Lung (tissue), 11 donors: ENCODE measurements at regions not wholly inside any gene's neighbourhood (a gene's known extent, or its start where the extent isn't known, plus 50 kb on each side); places are given as distances from the start of the nearest gene placed in this dataset.
A peak's percentile ranks its signal among the peaks of the same experiment; 100 is the strongest.

Experiments used
- ATAC-seq: fragments of 200-7000 bp; cut with Tn5 transposase; one replicate; pipeline ENCODE4 v1.9.1; 2020; ENCODE audit warnings: moderate number of reproducible peaks; ENCODE audit not compliant: insufficient read depth, low FRiP score
- DNase-seq, 3 donors: peaks; one replicate each; pipeline ENCODE4 v3.0.0-alpha.2; 2013 to 2017
- H3K27ac ChIP-seq, 2 donors: one replicate each; pipeline ENCODE4 v1.5.1; 2013; ENCODE audit warnings: mild to moderate bottlenecking in 2 of 2, moderate library complexity in 2 of 2, control low read depth in 1 of 2, inconsistent platforms in 1 of 2, low read depth in 1 of 2, low read length in 1 of 2
- H3K27me3 ChIP-seq, 3 donors: one replicate each; pipeline ENCODE4 v1.5.1; 2013; ENCODE audit warnings: low read length in 2 of 3; ENCODE audit not compliant: control insufficient read depth in 3 of 3, insufficient read depth in 3 of 3
- H3K36me3 ChIP-seq, 4 donors: one replicate each; pipeline ENCODE4 v1.5.1; 2013; ENCODE audit warnings: low read length in 4 of 4, mild to moderate bottlenecking in 1 of 4, moderate library complexity in 1 of 4; ENCODE audit not compliant: control insufficient read depth in 4 of 4, insufficient read depth in 4 of 4
- H3K4me1 ChIP-seq, 5 donors: one replicate each; pipeline ENCODE4 v1.5.1; 2013; ENCODE audit warnings: low read length in 5 of 5, mild to moderate bottlenecking in 2 of 5, moderate library complexity in 1 of 5; ENCODE audit not compliant: control insufficient read depth in 5 of 5, insufficient read depth in 5 of 5
- H3K4me3 ChIP-seq: one replicate; pipeline ENCODE4 v1.5.1; 2013; ENCODE audit warnings: mild to moderate bottlenecking, control low read depth, moderate library complexity
- H3K9ac ChIP-seq, 2 donors: one replicate each; pipeline ENCODE4 v1.5.1; 2013; ENCODE audit warnings: low read length in 2 of 2, control low read depth in 1 of 2; ENCODE audit not compliant: insufficient read depth in 1 of 2
- H3K9me3 ChIP-seq, 4 donors: one replicate each; pipeline ENCODE4 v1.5.1; 2013; ENCODE audit warnings: low read length in 3 of 4, mild to moderate bottlenecking in 1 of 4, moderate library complexity in 1 of 4; ENCODE audit not compliant: control insufficient read depth in 4 of 4, insufficient read depth in 3 of 4
- WGBS, 2 donors: extraction: QIAGEN DNeasy Blood & Tissue Kit; methylation state at CpG; one replicate each; pipeline ENCODE4 v1.1.7; 2013; 5-methylcytosine and 5-hydroxymethylcytosine counted together
- TF ChIP-seq, protein P1 (sequence below): IDR thresholded peaks from 2 replicates; pipeline ENCODE4 v1.5.1; 2012; ENCODE audit warnings: mild to moderate bottlenecking; ENCODE audit errors: control extremely low read depth, extremely low read depth
- donor health status: control.
- donor health status: control.
- donor health status: Bipolar disorder and iron deficiency.
- donor health status: healthy.
- donor health status: DM: yes; HTN: yes; CAD: no.

DNA sequence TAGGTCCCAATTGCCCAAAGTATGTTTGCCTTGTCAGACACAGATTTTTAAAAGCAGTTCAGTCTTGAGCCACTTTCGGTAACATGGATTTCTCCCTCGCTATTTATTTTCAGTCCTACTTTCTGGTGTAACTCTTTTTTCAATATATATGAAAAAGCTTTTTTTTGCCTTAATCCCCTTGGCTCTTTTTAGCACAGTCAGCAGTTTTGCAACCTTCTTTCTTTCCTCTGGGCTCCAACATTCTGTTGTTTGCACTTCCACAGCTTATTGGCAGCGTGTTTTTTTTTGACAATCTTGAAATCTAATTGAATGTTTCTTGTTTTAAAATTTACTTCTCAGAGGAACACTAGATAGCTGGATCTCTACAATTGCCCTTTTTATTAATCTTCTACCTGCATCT lies 429.3 kb upstream of the NBEA start:
- H3K9me3 ChIP-seq = no peaks in the 10 kb centered on the region
- H3K4me3 ChIP-seq = no peak overlapping the region
- H3K27ac ChIP-seq = no peak overlapping the region
- TF ChIP-seq, protein P1, sequence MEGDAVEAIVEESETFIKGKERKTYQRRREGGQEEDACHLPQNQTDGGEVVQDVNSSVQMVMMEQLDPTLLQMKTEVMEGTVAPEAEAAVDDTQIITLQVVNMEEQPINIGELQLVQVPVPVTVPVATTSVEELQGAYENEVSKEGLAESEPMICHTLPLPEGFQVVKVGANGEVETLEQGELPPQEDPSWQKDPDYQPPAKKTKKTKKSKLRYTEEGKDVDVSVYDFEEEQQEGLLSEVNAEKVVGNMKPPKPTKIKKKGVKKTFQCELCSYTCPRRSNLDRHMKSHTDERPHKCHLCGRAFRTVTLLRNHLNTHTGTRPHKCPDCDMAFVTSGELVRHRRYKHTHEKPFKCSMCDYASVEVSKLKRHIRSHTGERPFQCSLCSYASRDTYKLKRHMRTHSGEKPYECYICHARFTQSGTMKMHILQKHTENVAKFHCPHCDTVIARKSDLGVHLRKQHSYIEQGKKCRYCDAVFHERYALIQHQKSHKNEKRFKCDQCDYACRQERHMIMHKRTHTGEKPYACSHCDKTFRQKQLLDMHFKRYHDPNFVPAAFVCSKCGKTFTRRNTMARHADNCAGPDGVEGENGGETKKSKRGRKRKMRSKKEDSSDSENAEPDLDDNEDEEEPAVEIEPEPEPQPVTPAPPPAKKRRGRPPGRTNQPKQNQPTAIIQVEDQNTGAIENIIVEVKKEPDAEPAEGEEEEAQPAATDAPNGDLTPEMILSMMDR = no peak
- WGBS, 2 donors = 80 to 81% methylated on average over 3 of the region's 3 CpGs
- no peak overlapping the region for H3K9ac ChIP-seq
- H3K36me3 ChIP-seq = no peaks in the 10 kb centered on the region
- no peaks in the 10 kb centered on the region for H3K4me1 ChIP-seq
- ATAC-seq (no peak), DNase-seq (no peak)
- no peaks in the 10 kb centered on the region for H3K27me3 ChIP-seq

DNA sequence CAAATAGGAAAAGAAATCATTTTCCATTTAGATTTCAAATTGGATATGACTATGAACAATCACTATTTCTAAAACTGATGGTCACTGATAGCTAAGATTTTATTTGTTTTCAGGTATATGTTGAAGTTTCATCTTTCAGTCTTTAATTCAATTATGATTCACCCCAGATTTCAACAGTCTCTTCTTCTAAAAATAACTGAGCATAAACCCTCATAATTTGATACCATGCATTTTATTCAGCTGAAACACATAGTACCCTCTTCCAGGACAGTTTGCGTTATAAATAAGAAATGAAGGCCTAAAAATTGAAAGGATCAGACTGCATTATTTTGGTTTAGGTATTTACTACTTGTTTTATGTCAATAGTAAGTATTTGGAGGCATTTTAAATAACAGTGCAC lies 428.5 kb upstream of the NBEA start:
- Histone ChIP-seq H3K4me3 (no peak overlapping the region), H3K4me1 (no peaks in the 10 kb centered on the region), H3K36me3 (no peaks in the 10 kb centered on the region), H3K27me3 (no peaks in the 10 kb centered on the region), H3K9ac (no peak overlapping the region), H3K27ac (no peak overlapping the region), H3K9me3 (no peaks in the 10 kb centered on the region)
- DNase-seq (no peak), ATAC-seq (no peak)
- WGBS, 2 donors = 88 to 90% methylated on average over 1 of the region's 1 CpG
- TF ChIP-seq, protein P1 = no peak

DNA sequence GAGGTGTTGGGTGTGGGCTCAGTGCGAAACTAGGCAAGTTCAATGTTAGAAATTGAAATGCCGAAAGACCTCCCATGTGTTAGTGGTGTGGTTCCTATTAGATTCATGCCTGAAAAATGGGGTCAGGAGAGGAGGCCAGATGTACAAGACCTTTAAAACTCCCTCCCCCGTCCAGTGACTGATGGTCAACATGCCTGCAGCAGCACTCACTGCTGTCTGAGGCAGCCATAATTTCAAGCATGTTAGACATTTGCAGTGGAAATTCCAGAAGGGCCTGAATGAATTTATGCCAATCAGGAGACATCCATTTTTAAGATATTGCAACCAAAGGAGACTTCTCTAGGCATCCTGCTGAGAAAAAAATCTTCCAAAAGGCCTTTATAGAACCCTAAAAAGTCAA lies 426.9 kb upstream of the NBEA start:
- ATAC-seq (no peak), DNase-seq (no peak)
- TF ChIP-seq, protein P1 = no peak
- no peaks in the 10 kb centered on the region for H3K9me3 ChIP-seq
- no peaks in the 10 kb centered on the region for H3K27me3 ChIP-seq
- H3K4me3 ChIP-seq = no peak overlapping the region
- no peak overlapping the region for H3K9ac ChIP-seq
- no peaks in the 10 kb centered on the region for H3K4me1 ChIP-seq
- no peaks in the 10 kb centered on the region for H3K36me3 ChIP-seq
- 93% methylated on average over 3 of the region's 3 CpGs for WGBS, 2 donors
- no peak overlapping the region for H3K27ac ChIP-seq

DNA sequence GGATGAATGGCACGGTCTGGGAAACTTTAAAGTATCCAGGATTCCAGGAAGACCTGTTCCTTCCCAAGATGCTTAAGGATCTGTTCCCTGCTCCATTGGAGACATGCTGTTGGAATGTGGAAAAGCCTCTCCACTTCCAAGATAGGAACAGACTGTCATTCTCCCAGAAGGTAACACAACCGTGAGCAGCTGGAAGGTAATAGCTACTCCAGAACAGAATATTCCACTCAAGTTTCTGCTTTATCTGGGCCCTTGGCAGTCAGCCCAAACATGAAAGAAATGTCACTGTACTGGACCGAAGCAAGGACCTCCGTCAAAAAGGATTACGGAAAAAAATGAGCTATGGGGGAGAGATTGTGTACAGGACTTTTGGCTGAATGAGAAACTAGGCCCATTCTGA lies 420.9 kb upstream of the NBEA start:
- DNase-seq (peak; percentile 23 to 57 (median 36)), ATAC-seq (no peak)
- Histone ChIP-seq H3K4me1 (peaks cover 0 to 5% (median 0%) of the 10 kb centered on the region in 5 donors), H3K27ac (no peak overlapping the region), H3K4me3 (no peak overlapping the region), H3K9ac (no peak overlapping the region), H3K27me3 (no peaks in the 10 kb centered on the region), H3K9me3 (peaks cover 0 to under 1% (median 0%) of the 10 kb centered on the region in 4 donors), H3K36me3 (no peaks in the 10 kb centered on the region)
- 66 to 77% methylated on average over 5 of the region's 5 CpGs for WGBS, 2 donors
- TF ChIP-seq, protein P1 = no peak
